HepG2 (cell line): ENCODE measurements at regions not wholly inside any gene's neighbourhood (a gene's known extent, or its start where the extent isn't known, plus 50 kb on each side); places are given as distances from the start of the nearest gene placed in this dataset.

Experiments
- CREM ChIP-seq, 2 experiments: sonication (generic) in 1 of 2; formaldehyde crosslinking in 1 of 2; IDR thresholded peaks; 2 replicates each; pipeline versions ENCODE4 v1.4.0 to v1.6.1; 2016 to 2020; ENCODE audit warnings: antibody characterized with exemption in 1 of 2, mild to moderate bottlenecking in 1 of 2, missing genetic modification reagents in 1 of 2
- NR3C1 ChIP-seq: sonication (generic); formaldehyde crosslinking; IDR thresholded peaks from 2 replicates; pipeline ENCODE4 v1.4.0; 2020; ENCODE audit warnings: missing genetic modification reagents
- PAX8 ChIP-seq: sonication (generic); formaldehyde crosslinking; IDR thresholded peaks from 2 replicates; pipeline ENCODE4 v1.8.0; 2022; ENCODE audit warnings: mild to moderate bottlenecking, missing genetic modification reagents, borderline replicate concordance
- PRPF4 ChIP-seq: fragments of 200-400 bp; formaldehyde crosslinking; IDR thresholded peaks from 2 replicates; pipeline ENCODE4 v1.6.1; 2016; ENCODE audit warnings: low read length, low read depth; ENCODE audit not compliant: poor library complexity, severe bottlenecking
- SNAPC2 ChIP-seq: sonication (generic); formaldehyde crosslinking; IDR thresholded peaks from 2 replicates; pipeline ENCODE4 v1.8.1; 2022; ENCODE audit warnings: mild to moderate bottlenecking, missing genetic modification reagents
- SRY ChIP-seq: sonication (generic); formaldehyde crosslinking; IDR thresholded peaks from 2 replicates; pipeline ENCODE4 v1.8.0; 2022; ENCODE audit warnings: mild to moderate bottlenecking, missing genetic modification reagents
- ZIK1 ChIP-seq: sonication (generic); formaldehyde crosslinking; IDR thresholded peaks from 2 replicates; pipeline ENCODE4 v1.5.0; 2020; ENCODE audit warnings: mild to moderate bottlenecking, low read depth, missing genetic modification reagents, borderline replicate concordance
- ZNF121 ChIP-seq: sonication (generic); formaldehyde crosslinking; IDR thresholded peaks from 2 replicates; pipeline ENCODE4 v1.5.0; 2020; ENCODE audit warnings: mild to moderate bottlenecking, missing genetic modification reagents
- ZNF256 ChIP-seq: sonication (generic); formaldehyde crosslinking; conservative IDR thresholded peaks from 2 replicates; pipeline ENCODE4 v1.4.0; 2020; ENCODE audit warnings: missing genetic modification reagents
- ZNF446 ChIP-seq: sonication (generic); formaldehyde crosslinking; IDR thresholded peaks from 2 replicates; pipeline ENCODE4 v1.5.0; 2020; ENCODE audit warnings: mild to moderate bottlenecking, missing genetic modification reagents
- ZNF547 ChIP-seq: sonication (generic); formaldehyde crosslinking; IDR thresholded peaks from 2 replicates; pipeline ENCODE4 v1.5.1; 2020; ENCODE audit warnings: mild to moderate bottlenecking, missing genetic modification reagents
- ZNF562 ChIP-seq: sonication (generic); formaldehyde crosslinking; IDR thresholded peaks from 2 replicates; pipeline ENCODE4 v1.8.0; 2022; ENCODE audit warnings: missing genetic modification reagents, borderline replicate concordance
- ZNF570 ChIP-seq: sonication (generic); formaldehyde crosslinking; IDR thresholded peaks from 2 replicates; pipeline ENCODE4 v1.4.0; 2020; ENCODE audit warnings: mild to moderate bottlenecking, missing genetic modification reagents, borderline replicate concordance
- ZNF672 ChIP-seq: sonication (generic); formaldehyde crosslinking; IDR thresholded peaks from 2 replicates; pipeline ENCODE4 v1.8.1; 2022; ENCODE audit warnings: missing genetic modification reagents
- TF ChIP-seq, protein P1 (sequence below): fragments of 450-650 bp; IDR thresholded peaks from 2 replicates; pipeline ENCODE4 v1.6.1; 2017; ENCODE audit warnings: mild to moderate bottlenecking
- TF ChIP-seq, protein P2 (sequence below): IDR thresholded peaks from 2 replicates; pipeline ENCODE4 v1.6.1; 2016; ENCODE audit warnings: control low read depth
- TF ChIP-seq, protein P3 (sequence below): sonication (generic); formaldehyde crosslinking; IDR thresholded peaks from 2 replicates; pipeline ENCODE4 v1.4.0; 2020; ENCODE audit warnings: missing genetic modification reagents
- TF ChIP-seq, protein P4 (sequence below): sonication (generic); formaldehyde crosslinking; IDR thresholded peaks from 2 replicates; pipeline ENCODE4 v1.5.0; 2020; ENCODE audit warnings: mild to moderate bottlenecking, missing genetic modification reagents
- TF ChIP-seq, protein P5 (sequence below): sonication (generic); formaldehyde crosslinking; IDR thresholded peaks from 2 replicates; pipeline ENCODE4 v1.4.0; 2020; ENCODE audit warnings: missing genetic modification reagents

DNA sequence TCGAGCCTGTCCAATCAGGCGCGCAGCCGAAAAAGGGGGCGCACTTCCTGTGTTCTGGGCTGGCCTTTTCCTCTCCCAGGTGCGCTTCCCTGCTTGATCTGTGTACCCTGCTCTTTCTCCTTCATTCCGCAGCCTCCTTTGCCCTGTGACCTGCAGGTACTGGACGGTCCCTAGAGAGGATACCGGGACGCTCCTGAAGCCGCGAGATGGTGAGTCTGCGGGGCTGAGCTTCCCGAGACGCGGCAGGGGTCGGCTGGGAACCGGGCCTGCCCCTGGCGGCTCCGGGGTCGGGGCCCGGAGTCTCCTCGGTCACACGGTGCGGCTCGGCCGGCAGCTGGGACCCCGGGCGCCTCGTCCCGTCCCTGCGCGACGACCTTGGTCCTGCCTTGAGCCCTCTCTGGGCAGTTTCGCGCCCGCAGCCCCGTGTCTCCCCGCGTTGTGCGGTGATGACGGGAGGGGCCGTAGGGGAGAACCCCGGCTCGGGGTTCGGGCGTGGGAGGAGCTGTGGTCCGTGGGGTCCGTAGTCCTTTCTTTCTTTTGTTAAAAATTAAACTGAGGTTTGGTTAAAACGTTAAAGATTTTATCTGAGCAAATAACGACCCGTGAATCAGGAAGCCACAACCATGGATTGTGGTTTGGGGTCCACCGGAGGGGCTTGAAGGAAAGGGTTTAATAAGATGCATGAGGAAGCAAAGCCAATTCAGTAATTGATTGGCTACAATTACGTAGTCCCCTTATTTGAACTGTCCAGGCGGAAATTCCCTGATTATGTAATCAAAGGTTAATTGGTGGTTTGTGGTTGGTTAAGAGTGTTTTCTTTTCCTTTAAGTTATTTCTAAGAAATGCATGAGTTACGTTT is 172.8 kb upstream of the ZNF267 start (continued):
- TF ChIP-seq, protein P1, sequence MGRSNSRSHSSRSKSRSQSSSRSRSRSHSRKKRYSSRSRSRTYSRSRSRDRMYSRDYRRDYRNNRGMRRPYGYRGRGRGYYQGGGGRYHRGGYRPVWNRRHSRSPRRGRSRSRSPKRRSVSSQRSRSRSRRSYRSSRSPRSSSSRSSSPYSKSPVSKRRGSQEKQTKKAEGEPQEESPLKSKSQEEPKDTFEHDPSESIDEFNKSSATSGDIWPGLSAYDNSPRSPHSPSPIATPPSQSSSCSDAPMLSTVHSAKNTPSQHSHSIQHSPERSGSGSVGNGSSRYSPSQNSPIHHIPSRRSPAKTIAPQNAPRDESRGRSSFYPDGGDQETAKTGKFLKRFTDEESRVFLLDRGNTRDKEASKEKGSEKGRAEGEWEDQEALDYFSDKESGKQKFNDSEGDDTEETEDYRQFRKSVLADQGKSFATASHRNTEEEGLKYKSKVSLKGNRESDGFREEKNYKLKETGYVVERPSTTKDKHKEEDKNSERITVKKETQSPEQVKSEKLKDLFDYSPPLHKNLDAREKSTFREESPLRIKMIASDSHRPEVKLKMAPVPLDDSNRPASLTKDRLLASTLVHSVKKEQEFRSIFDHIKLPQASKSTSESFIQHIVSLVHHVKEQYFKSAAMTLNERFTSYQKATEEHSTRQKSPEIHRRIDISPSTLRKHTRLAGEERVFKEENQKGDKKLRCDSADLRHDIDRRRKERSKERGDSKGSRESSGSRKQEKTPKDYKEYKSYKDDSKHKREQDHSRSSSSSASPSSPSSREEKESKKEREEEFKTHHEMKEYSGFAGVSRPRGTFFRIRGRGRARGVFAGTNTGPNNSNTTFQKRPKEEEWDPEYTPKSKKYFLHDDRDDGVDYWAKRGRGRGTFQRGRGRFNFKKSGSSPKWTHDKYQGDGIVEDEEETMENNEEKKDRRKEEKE, result no peak
- TF ChIP-seq, protein P2, sequence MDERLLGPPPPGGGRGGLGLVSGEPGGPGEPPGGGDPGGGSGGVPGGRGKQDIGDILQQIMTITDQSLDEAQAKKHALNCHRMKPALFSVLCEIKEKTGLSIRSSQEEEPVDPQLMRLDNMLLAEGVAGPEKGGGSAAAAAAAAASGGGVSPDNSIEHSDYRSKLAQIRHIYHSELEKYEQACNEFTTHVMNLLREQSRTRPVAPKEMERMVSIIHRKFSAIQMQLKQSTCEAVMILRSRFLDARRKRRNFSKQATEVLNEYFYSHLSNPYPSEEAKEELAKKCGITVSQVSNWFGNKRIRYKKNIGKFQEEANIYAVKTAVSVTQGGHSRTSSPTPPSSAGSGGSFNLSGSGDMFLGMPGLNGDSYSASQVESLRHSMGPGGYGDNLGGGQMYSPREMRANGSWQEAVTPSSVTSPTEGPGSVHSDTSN (CRISPR knock-in tag), result no peak
- TF ChIP-seq ZNF256 (CRISPR knock-in tag) (peak; percentile 92), SRY (peak; percentile 90), CREM (IDR thresholded peaks at IDR 0.05) (peak; percentile 66), CREM (CRISPR knock-in tag; IDR thresholded peaks at IDR 0.05) (no peak), PRPF4 (no peak), ZNF121 (CRISPR knock-in tag) (0 out of 2 replicates have a peak, but pooled peaks have one; percentile 23), PAX8 (CRISPR knock-in tag) (no peak; the same call in 1 of the 2 replicates), NR3C1 (no peak), ZNF547 (peak; percentile 85; the same call in 1 of the 2 replicates), ZNF446 (CRISPR knock-in tag) (peak; percentile 79; the same call in 1 of the 2 replicates), SNAPC2 (CRISPR knock-in tag) (peak; percentile 45; the same call in 1 of the 2 replicates), ZNF672 (no peak), ZIK1 (CRISPR knock-in tag) (no peak; the same call in 1 of the 2 replicates), ZNF562 (no peak), ZNF570 (no peak)
- TF ChIP-seq, protein P3, sequence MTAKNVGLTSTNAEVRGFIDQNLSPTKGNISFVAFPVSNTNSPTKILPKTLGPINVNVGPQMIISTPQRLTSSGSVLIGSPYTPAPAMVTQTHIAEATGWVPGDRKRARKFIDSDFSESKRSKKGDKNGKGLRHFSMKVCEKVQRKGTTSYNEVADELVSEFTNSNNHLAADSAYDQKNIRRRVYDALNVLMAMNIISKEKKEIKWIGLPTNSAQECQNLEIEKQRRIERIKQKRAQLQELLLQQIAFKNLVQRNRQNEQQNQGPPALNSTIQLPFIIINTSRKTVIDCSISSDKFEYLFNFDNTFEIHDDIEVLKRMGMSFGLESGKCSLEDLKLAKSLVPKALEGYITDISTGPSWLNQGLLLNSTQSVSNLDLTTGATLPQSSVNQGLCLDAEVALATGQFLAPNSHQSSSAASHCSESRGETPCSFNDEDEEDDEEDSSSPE (CRISPR knock-in tag), result peak; percentile 48; the same call in 1 of the 2 replicates
- TF ChIP-seq, protein P4, sequence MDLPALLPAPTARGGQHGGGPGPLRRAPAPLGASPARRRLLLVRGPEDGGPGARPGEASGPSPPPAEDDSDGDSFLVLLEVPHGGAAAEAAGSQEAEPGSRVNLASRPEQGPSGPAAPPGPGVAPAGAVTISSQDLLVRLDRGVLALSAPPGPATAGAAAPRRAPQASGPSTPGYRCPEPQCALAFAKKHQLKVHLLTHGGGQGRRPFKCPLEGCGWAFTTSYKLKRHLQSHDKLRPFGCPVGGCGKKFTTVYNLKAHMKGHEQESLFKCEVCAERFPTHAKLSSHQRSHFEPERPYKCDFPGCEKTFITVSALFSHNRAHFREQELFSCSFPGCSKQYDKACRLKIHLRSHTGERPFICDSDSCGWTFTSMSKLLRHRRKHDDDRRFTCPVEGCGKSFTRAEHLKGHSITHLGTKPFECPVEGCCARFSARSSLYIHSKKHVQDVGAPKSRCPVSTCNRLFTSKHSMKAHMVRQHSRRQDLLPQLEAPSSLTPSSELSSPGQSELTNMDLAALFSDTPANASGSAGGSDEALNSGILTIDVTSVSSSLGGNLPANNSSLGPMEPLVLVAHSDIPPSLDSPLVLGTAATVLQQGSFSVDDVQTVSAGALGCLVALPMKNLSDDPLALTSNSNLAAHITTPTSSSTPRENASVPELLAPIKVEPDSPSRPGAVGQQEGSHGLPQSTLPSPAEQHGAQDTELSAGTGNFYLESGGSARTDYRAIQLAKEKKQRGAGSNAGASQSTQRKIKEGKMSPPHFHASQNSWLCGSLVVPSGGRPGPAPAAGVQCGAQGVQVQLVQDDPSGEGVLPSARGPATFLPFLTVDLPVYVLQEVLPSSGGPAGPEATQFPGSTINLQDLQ (CRISPR knock-in tag), result no peak
- TF ChIP-seq, protein P5, sequence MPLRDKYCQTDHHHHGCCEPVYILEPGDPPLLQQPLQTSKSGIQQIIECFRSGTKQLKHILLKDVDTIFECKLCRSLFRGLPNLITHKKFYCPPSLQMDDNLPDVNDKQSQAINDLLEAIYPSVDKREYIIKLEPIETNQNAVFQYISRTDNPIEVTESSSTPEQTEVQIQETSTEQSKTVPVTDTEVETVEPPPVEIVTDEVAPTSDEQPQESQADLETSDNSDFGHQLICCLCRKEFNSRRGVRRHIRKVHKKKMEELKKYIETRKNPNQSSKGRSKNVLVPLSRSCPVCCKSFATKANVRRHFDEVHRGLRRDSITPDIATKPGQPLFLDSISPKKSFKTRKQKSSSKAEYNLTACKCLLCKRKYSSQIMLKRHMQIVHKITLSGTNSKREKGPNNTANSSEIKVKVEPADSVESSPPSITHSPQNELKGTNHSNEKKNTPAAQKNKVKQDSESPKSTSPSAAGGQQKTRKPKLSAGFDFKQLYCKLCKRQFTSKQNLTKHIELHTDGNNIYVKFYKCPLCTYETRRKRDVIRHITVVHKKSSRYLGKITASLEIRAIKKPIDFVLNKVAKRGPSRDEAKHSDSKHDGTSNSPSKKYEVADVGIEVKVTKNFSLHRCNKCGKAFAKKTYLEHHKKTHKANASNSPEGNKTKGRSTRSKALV, result no peak
